GM12864 (cell line): ENCODE measurements at regions not wholly inside any gene's neighbourhood (a gene's known extent, or its start where the extent isn't known, plus 50 kb on each side); places are given as distances from the start of the nearest gene placed in this dataset.

Experiments used
- DNase-seq: peaks from one replicate; pipeline ENCODE4 v3.0.0-alpha.2; 2011; ENCODE audit warnings: low read depth
- H3K4me3 ChIP-seq: 2 replicates; pipeline ENCODE4 v1.5.1; 2011; ENCODE audit warnings: mild to moderate bottlenecking, low read depth, low read length, control low read depth
- TF ChIP-seq, protein P1 (sequence below): IDR thresholded peaks from 2 replicates; pipeline ENCODE4 v1.5.1; 2011; ENCODE audit warnings: low read depth, mild to moderate bottlenecking, moderate library complexity, low read length, control low read depth, inconsistent platforms; ENCODE audit errors: missing control alignments

DNA sequence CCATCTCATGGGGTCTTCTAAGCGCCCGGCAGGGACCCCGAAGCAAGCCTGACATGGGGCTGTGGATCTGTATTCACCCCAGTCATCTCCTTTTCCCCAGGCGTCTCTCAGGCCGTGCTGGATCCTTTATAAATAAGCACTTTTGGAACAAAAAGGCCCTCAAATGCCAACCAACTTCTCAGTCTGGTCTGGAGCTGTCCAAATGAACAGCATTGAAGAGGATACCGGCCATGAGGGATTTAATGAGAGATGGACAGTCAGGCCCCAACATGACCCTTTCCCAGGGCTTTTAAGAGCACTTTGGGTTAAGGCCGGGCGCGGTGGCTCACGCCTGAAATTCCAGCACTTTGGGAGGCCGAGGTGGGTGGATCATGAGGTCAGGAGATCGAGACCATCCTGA is 89.2 kb upstream of the SPATA12 start:
- TF ChIP-seq, protein P1, sequence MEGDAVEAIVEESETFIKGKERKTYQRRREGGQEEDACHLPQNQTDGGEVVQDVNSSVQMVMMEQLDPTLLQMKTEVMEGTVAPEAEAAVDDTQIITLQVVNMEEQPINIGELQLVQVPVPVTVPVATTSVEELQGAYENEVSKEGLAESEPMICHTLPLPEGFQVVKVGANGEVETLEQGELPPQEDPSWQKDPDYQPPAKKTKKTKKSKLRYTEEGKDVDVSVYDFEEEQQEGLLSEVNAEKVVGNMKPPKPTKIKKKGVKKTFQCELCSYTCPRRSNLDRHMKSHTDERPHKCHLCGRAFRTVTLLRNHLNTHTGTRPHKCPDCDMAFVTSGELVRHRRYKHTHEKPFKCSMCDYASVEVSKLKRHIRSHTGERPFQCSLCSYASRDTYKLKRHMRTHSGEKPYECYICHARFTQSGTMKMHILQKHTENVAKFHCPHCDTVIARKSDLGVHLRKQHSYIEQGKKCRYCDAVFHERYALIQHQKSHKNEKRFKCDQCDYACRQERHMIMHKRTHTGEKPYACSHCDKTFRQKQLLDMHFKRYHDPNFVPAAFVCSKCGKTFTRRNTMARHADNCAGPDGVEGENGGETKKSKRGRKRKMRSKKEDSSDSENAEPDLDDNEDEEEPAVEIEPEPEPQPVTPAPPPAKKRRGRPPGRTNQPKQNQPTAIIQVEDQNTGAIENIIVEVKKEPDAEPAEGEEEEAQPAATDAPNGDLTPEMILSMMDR = no peak
- no peak overlapping the region for H3K4me3 ChIP-seq
- DNase-seq = no peak

DNA sequence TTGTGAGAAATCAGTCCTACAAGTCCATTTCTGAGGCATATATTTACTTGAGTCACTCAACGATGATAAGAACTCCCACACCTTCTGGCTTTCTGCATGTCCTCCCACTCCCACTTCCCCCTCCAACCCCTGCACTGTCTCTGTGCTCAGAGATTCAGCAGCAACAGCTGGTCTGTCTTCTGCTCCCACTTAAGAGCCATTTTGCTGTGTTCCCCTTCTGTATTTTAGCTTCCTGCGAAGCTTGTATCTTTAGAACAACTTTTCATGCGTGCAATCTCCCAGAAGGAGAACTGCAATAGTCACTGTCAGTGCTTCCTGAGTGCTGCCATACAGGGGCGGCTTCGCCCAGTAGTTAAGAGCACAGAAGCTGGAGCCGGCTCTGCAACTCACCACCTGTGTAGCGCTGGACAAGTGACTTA is 90.0 kb upstream of the SPATA12 start:
- TF ChIP-seq, protein P1 = no peak
- peak; percentile 29 for DNase-seq
- no peak overlapping the region for H3K4me3 ChIP-seq

DNA sequence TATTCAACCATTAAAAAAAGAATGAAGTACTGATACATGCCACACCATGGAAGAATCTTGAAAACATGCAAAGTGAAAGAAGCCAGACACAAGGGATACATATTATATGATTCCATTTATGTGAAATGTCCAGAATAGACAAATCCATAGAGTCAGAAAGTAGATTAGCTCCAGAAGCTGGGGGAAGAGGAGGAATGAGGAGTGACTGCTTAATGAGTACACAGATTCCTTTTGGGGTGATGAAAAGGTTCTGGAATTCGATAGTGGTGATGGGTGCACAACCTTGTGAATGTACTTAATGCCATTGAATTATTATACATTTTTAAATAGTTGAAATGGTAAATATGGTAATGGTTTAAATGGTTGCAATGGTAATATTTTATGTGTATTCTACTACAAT is 90.6 kb upstream of the SPATA12 start:
- DNase-seq = no peak
- TF ChIP-seq, protein P1 = no peak
- H3K4me3 ChIP-seq = no peak overlapping the region

DNA sequence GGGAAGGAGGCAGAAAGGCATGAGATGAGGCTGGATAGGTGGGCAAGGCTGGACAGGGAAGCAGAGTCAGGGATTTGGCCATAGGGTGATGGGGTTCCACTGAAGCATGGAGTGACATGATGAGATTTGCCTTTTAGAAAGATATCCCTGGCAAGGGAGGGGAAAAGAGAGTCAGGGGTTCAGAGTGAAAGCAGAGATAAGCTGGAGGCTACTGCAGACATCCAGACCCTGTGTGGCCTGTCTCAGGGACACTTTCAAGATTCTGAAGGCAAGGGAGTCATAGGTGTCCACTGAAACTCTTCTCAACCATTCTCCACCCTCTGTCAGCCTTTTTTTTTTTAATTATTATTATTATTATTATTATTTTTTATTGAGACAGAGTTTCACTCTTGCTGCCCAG is 94.0 kb upstream of the SPATA12 start:
- no peak overlapping the region for H3K4me3 ChIP-seq
- no peak for DNase-seq
- TF ChIP-seq, protein P1 = no peak

DNA sequence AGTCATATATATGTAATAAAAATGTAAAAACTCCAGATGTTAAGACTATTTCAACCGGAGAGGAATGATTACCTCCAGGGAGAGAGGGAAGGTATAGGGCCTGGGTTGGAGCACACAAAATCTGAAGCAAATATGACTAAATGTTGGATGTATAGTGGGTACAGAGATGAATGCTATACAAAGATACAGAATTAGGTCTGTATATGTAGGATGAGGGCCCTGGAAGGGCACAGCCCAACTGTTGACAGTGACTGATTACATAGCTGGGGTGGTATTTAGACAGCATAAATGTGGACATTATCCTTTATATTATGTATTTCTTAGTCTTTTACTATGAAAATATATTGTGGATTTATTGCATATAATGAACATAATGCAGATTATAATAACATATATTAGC is 94.4 kb upstream of the SPATA12 start:
- no peak overlapping the region for H3K4me3 ChIP-seq
- TF ChIP-seq, protein P1 = no peak
- no peak for DNase-seq

DNA sequence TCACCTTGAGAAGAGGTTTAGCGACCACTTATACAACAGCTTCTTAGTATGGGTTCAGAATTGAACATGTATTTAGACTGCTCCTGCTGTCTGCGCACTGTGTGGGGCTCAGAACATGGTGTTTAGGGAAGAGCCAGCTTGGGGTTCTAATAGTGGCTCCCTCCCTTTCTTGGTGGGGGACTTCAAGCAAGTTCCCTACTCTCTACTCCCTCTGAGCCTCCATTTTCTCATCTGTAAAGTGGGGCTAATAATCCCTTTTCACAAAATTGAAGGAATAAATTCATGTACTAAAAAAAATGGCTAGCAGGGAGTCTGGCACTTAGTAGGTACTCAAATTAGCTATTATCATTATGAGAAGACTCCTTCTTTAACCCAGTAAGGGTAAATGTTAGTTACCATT is 97.5 kb upstream of the SPATA12 start:
- TF ChIP-seq, protein P1 = no peak
- H3K4me3 ChIP-seq = no peak overlapping the region
- DNase-seq = no peak

DNA sequence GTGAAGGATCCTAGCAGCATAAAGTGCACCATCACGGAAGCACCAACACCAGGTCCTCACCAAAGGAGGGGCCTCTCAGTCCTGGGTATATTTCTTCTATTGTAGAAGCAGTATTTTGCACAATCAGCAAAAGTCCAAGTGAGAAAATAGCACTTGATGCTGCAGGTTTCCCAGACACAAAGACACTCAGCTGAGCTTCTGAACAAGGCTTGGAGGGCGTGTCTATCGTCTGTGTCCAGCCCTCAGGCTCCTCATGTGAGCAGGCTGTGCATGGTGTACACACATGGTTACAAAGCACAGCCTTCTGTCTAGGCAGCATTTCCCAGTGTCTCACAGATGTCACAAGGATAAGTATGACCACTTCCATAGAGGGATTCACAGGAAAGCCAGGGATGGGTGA is 98.3 kb upstream of the SPATA12 start:
- DNase-seq = no peak
- H3K4me3 ChIP-seq = no peak overlapping the region
- TF ChIP-seq, protein P1 = no peak
